HG03354 (cell line): ENCODE measurements at regions not wholly inside any gene's neighbourhood (a gene's known extent, or its start where the extent isn't known, plus 50 kb on each side); places are given as distances from the start of the nearest gene placed in this dataset.

Source experiments
- ATAC-seq: cut with Tn5 transposase; IDR thresholded peaks from one replicate; pipeline ENCODE4 v1.9.1; 2021; ENCODE audit warnings: mild to moderate bottlenecking; ENCODE audit not compliant: unreplicated experiment, poor library complexity, severe bottlenecking

DNA sequence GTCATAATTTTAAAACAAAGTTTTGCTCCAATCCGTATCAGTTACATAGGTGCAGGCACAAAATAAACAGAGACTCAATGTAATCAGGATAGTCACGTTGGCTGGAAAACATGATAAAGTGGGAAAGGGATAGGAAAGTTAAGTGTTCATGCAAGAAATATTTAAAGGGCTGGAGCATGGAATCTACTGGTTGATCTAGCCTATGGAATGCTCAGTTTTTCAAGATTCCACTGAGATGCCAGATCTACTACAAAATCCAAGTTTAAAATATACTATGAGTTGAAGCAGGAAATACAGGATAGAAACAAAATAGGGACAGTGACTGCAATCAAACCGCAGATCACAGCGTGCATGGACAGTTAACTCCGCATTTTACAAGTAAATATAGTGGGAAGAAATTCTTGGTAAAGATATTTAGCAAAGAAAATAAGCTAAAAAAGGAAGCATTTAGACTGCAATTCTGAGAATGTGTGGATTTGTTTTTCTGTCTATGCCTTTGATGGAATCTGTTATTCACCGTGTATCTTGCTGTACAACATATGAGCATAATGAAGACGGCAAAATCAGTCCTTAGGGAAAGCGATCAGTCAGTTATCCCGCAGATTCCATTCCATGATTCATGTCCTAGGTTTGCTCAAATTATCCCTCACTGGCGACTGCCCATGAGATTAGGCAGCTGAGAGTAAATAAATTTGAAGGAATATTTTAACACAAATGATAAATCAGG, 1044.3 kb downstream of the FLRT2 start:
- no peak for ATAC-seq

DNA sequence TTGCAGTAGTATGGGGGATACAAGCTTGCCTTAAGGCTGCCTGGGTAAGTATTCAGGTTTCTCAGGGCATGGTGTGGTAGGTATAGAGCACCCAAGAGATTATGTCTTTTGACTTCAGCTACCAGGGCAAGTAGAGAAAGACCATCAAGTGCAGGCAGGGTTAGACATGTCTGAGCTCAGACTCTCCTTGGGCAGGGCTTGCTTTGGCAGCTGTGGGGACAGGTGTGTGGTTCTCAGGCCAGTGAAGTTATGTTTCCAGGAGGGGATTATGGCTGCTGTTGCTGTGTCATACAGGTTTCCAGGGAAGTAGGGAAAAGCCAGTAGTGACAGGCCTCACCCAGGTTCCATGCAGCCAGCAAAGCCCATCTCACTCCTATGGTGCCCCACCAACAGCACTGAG, 1040.4 kb downstream of the FLRT2 start:
- no peak for ATAC-seq

DNA sequence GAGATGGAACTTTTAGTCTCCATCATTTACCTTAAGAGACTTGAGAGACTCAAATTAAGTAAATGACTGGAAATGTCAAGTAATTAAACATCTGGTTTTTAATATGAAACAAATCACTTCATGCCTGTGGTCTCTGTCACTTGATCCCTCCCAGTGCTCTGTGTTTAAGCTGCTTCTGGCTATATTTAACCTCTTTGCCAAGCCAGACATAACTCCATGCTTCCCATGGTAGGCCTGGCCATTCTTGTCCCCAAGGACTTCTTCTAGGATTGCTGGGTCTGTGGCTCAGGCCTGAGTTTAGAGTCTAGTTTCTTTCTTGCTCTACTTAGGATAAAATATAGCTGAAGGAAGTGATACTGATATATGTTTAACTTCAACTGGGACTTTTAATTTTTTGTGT, 1013.6 kb downstream of the FLRT2 start:
- no peak for ATAC-seq

DNA sequence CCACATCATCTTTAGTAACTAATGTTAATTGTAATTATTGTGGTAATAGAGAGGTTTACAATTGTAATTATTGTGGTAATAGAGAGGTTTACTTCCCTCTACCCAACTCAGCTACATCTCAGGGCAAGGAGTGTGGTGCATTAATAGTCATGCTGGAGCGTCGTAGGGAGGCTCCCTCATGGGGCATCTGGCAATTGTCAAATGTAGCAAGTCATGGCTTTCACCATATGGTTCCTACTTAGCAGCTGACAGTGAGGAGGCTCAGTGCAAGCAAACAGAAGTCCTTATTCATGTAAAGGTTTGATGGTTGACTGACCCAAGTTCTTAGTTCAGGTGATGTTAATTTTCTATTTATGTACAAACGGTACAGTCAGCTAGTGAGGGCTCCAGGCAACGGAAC, 1012.0 kb downstream of the FLRT2 start:
- no peak for ATAC-seq

DNA sequence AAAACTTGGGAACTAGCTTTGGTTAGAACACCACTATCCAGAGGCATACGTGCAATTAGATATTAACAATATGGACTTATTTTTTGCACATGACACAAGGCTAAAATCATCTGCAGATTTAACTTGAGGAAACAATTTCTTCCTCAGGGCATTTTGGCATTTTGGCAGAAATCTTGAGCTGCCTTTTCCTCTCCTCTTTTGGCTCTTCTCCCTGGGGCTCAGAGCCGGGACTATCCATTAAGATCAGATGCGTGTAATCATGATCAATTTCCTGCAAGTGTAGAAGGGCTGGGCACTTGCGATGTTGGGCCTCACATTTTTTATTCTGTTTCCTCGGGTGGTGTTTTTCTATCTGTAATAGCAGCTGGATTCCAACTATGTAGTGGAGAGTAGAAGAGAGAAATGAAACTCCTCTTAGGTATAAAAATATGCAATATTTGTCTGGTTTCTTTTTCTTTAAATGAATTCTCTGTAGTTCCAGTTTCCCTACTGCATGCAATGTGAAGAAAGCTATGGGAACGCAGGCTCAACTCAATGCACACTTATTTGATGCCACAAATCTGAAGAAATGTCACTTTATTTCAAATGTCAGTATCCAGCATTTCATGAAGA, 1010.8 kb downstream of the FLRT2 start:
- no peak for ATAC-seq

DNA sequence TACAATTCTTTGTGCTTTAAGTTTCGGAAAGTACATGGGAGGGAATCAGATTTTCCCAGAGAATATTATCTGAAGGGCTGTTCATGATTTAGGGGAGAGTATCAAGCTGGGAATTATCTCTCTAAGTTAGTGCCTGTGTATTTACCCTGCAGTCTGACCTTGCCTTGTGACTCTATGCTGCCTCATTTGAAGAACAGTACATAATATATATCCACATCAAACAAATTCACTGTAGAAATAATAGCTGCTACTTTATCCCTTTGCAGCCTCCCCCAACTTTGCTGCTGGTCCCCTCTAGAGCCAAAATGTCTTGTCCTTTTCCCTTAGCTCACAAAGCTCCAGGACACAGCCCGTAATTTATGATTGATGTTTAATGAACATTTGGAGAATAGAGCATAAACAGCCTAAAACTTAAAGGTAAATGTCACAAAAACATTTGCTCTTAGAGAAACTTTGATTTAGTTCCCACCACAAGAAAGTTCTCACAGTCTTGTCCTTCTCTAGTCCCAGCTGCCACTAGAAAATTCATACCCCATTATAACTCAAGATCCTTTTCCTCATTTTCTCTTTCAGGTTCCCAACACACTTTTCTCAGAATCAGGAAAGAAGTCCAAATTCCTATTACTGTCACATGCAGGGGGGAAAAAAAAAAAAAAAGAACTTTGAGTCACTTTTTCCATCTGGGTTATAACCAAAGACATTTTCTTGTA, 1009.6 kb downstream of the FLRT2 start:
- no peak for ATAC-seq

DNA sequence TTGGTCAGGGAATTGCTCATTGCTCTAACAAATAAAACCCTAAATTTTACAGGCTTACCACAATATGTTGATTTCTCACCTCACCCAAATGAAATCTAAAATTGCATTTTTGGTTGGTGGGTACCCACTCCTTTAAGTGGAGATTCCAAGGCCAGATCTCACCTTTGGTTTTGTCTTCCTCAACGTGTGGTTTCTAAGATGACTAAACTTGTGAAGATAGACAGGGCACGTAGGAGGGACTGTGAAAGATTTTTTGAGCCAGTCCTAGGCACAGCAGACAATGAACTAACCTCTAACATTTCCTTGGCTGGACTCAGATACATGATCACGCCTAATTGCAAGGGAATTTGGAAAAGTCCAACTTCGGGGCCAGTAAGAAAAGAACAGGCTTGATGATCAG, 1003.9 kb downstream of the FLRT2 start:
- no peak for ATAC-seq

DNA sequence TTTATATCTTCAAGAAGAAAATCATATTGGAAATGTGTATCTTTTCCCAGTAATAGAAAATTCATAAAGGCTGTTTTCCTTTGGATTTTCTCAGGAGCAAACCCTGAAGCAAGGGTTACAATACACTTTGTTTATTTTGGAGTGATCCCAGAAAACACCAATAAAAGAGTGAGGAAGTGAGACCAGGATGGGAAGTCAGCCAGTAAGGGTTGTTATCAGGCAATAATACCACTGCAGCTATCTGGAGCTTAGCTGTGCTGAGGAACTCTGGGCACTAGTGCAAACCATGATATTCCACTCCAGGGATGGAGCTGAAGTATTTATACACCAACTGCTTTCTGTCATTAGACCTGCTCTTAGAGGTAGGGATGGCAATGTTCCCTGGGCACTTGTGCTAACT, 1002.3 kb downstream of the FLRT2 start:
- no peak for ATAC-seq

DNA sequence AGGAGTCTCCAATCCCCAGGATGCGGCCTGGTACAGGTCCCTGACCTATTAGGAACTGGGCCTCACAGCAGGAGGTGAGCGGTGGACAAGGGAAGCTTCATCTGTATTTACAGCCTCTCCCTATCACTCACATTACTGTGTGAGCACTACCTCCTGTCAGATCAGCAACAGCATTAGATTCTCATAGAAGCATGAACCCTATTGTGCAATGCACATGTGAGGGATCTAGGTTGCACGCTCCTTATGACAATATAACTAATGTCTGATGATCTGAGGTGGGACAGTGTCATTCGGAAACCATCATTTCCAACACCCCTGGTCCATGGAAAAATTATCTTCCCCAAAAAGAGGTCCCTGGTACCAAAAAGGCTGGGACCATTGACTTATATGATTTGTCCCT, 1000.5 kb downstream of the FLRT2 start:
- ATAC-seq, result no peak

DNA sequence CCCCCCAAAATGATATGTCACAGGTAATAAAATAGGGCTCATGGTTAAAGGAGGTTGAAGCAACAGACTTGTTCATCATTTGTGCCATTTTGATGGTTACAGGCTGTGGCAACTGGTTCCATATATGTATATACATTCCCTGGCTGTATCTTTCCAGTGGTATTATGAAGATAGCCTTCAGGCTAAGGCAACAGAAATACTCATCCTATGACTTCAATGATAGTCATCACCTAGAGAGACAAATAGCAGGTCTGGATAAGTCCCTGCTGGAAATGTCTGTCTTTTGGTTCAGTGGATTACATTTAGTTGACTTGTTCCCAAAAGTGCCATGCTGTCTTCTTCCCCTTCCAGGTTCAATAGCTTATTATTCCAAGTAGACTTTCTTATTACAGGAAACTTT, 997.4 kb downstream of the FLRT2 start:
- ATAC-seq, result no peak

DNA sequence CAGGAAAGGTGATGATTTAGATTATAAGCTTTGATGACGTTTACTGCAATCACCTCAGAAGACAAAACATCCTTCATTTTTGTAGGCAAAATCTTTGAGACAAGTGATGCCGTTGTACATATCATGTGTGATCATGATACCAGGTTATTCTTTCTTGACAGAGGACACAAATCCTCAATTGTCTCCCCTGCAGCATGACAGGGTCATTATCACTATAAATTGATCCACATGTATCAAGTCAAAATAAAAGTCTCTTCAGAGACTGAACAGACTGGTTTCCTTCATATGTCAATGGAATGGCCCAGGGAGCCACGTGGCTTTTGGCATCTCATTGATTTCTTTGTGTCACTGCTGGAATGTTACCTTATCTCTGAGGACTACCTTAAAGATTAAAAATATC, 995.7 kb downstream of the FLRT2 start:
- no peak for ATAC-seq

DNA sequence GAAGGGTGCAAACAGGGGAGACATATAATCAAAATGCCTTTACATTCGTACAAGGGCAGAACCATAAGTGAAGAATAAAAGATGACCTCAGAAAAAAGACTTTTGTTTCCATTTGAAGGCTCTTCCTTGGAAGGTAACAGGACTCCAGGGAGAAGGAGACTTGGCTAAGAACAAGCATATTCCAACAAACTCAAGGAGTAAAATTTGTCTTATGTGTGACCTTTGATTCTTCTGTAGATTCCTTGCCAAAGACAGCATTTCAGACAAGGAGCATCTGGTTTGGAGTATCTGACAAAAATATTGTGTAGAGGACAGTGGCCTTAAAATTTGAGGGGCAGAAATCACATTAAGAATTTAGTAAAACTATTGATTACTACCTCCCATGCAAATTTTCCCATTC, 991.9 kb downstream of the FLRT2 start:
- ATAC-seq, result no peak

DNA sequence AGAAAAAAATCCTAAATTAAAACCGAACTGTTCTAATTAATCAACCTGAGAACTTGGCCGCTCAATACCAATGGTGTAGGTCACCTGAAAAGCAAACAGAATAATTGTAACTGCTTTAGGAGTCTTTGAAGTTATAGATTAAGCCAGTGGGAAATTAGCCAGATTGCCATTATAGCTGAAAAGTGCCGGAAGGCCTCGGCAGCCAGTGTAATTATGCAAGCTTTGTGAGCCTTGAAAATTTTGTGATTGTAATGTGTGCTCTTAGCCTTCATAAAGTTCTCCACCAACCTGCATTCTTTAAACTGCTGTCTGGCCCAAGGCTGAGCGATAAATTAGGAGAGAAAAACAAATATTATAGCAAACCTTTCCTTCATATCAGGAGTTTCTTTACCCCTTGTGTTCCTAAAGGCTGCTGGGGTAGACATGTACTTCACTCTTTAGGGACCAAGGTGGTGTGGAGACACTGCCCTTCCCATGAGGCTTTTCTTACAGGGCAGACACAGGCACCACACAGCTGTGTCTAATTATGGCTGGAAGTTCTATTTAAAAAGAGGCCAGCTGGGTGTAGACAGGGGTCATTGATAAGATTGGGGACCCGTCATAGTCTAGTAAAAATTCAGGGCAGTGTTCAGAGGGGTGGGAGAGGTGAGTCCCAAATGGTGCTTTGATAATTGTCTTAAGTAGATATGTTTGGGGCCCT, 991.2 kb downstream of the FLRT2 start:
- ATAC-seq, result no peak

DNA sequence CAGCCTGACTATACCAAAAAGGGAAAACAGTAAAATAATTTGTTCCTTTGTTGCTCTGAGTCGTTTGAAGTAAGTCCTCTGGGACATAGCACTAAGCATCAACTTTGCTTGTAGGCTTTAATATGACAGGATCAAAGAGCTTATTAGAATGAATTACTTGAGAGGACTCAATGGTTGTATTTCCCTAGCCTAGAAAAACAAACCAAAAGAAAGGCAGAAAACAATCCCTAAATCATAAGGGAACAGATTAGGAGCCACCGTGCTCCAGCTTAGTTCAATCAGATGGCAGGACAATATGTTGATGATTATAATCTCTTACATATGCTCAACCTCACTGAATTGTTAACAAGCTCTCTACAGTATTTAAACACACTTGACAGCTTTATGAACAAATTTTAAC, 988.4 kb downstream of the FLRT2 start:
- no peak for ATAC-seq

DNA sequence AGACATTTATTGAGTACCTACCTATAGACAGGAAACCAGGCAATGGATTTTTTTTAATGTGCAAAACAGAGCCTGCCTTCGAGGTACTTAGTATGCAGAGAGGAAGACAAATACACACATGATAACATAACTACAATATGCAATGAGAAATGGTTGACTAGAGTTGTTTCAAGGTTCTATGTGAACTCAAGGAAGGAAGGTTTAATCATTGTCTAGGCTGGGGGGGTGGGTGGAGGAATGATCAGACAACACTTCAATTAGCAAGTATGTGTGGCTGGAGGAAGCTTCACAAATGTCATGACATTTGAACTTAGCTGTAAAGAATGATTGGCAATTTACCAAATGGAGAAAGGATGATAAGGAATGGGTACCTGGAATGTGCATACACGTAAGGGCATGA, 985.3 kb downstream of the FLRT2 start:
- no peak for ATAC-seq

DNA sequence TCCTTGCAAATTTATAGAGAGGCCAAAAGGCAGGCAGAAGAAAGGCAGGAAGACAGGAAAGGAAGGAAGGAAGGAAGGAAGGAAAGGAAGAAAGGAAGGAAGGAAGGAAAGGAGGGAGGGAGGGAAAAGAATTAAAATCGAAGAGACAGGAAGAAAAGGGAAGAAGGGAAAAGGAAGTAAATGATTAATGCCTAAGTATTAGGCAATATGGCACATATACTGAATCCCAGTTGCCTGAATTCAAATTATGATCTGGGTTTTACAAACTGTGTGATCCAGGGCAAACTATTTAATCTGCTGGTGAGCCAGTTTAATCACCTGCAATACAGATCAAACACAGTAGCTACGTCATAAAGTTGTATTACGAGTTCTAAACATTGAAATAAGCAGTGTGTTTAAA, 983.6 kb downstream of the FLRT2 start:
- no peak for ATAC-seq

DNA sequence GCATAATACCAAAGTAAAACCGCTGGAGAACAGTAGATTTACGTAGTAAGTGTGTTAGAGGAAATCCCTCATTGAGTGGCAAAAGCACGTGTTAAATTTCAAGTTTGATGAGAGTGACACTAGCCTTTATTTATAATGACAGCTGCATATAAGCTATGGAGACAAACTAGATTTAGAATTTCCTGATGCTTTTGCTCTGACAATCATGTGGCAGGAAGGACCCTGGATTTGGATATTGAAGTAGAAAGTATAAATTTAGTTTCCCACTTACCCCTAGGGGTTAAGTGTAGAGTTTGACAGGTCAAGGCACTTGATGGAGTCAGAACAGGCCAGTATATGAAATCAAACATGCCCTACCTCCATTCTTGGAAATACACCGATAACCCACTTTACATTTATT, 983.1 kb downstream of the FLRT2 start:
- no peak for ATAC-seq

DNA sequence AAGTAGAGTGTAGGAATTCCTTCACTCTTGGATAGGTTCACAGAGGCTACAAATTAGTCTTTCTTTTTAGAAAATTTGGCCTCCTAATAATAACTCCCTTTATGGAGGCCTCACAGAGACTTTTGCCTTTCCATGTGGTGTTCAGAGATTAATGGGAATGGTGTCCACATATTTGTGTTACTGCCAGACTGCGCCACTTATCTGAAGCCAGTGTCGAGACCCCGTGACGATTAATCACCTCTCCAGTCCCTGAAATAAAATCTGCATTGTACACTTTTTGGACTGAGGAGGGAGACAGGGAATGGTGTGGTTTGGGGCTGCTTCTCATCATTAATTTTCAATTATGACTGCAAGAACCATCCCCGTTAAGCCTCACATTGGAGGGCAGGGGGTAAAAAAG, 980.5 kb downstream of the FLRT2 start:
- no peak for ATAC-seq

DNA sequence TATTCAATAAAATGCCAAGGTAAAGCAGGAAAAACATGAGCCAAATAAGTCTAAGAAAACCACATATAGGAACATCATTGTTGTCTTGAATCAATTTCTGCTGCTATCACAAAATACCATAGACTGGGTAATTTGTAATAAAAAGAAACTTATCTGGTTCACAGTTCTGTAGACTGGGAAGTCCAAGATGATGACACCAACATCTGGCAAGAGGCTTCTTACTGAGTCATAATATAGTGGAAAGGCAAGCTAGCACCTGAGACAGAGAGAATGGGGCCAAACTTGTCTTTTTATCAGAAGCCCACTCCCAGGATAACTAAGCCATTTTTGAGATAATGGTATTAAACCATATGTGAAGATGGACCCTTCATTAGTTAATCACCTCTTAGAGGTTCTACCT, 975.9 kb downstream of the FLRT2 start:
- no peak for ATAC-seq

DNA sequence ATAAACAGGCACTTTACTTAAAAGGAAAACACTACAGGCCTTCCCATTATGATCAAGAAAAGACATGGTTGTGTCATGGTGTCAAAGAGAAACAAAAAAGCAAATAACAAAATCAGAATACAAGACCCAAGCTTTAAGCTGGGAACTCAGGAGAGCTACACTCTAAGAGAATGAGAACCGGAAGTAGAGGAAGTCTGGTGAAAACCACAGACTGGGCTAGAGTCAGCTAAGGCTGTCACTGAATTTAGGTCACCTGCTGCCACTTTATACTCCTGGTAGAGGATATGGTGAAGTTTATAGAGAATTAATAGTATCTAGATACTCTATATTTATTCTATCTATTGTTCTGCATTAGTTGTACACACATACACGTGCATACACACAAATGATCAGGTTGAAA, 971.7 kb downstream of the FLRT2 start:
- no peak for ATAC-seq

DNA sequence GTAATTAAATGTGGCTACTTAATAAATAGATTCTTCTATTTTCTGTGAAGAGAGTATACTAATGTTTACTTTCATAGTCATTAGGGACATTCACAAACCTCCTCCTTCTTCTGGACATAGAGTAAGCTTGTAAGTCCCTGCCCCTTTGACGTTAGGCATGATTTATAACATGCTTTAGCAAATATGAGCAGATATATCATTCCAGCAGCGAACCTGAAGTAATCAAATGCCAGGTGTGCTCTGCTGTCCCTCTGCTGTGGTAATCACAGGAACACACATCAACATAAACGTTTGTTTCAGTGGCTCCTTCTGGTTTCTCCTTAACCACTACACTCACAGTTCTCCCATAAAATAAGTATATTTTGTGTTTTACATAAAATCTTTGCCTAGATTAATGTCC, 961.8 kb downstream of the FLRT2 start:
- ATAC-seq, result no peak
